ENCODE measurements at regions not wholly inside any gene's neighbourhood (a gene's known extent, or its start where the extent isn't known, plus 50 kb on each side); places are given as distances from the start of the nearest gene placed in this dataset.

DNA sequence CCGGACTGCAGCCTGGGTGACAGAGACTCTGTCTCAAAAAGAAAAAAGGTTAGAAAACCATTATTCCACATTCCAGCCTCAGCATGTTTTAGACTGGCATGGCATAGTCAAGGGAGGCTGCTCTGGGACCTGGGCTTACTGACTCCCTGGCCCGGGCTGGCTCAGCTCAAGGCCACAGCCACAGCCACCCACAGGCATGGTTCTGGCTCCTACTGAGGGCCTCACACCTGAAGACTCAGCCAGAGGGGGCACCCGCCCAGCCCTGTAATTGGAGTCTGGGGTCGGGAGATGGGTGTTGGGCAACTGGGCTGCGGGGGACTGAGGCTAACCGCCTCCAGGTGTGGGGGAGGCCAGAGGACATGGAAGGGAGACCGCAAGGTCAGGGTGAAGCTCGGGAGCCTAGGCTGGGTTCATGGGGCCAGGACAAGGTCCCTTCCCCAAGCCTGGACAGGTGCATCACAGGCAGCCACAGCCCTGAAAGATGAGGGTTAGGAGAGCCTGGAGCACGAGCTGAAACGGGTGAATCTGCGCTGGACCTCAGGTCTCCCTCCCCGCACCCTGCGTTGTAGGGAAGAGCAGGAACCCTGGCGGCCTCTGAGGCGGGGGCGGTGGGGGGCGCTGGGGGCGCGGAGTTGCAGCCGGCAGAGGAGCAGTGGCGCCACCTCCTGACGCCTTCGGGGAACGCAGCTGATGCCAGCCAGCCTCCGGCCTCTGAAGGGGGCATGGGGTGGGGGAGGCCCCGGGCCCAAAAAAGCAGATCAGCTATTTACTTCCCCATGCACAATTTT lies 67.7 kb upstream of the SRSF6 start:
- POLR2A ChIA-PET: interaction anchor here (0.6 to 0.7 kb wide), 2 partner anchors 10 to 13 kb away, joined by 3 to 4 read pairs; no protein-coding TSS in a partner anchor
- Histone ChIP-seq H3K9me1 (ENCODE audit: control insufficient read depth, insufficient read depth, low read length) (no peaks in the 10 kb centered on the region), H3K36me3 (ENCODE audit: control insufficient read depth, insufficient read depth, low read length) (no peaks in the 10 kb centered on the region), H4K20me1 (replicated peaks; ENCODE audit: control insufficient read depth, insufficient read depth, low read length) (0 out of 2 replicates have a peak, but pooled peaks cover 4% of the 10 kb centered on the region), H3K4me3 (no peak overlapping the region), H3K79me2 (ENCODE audit: control insufficient read depth, insufficient read depth, low read length) (no peaks in the 10 kb centered on the region), H3K9ac (ENCODE audit: insufficient read depth in 1 of 2, low read depth in 2 of 2, low read length in 2 of 2) (0 out of 4 replicates have a peak overlapping the region, but pooled peaks of 1 of the 2 experiments have one; percentile 35), H3K27me3 (ENCODE audit: control insufficient read depth in 2 of 2, insufficient read depth in 2 of 2, low read length in 2 of 2) (peaks cover 3 to 16% of the 10 kb centered on the region in 2 experiments; a peak in 4 of 5 replicates), H2AFZ (ENCODE audit: low read depth, low read length) (no peak overlapping the region), H3K27ac (ENCODE audit: extremely low read depth, low read depth, low read length) (no peak overlapping the region), H3K9me3 (replicated peaks; ENCODE audit: control insufficient read depth, insufficient read depth, low read depth, low read length) (no peaks in the 10 kb centered on the region), H3K4me2 (ENCODE audit: insufficient read depth, low read length) (no peak overlapping the region), H3K4me1 (replicated peaks in 1 of 2; ENCODE audit: control insufficient read depth in 2 of 2, insufficient read depth in 2 of 2, low read length in 2 of 2) (peaks cover 0 to 7% of the 10 kb centered on the region in 2 experiments; a peak in 2 of 5 replicates)
- ATAC-seq: peak; percentile 89
- CTCF ChIA-PET (ENCODE audit: low intra/inter-chr PET ratio): interaction anchor here (0.7 kb wide), 1 partner anchor 202 kb away, joined by 5 read pairs; no protein-coding TSS in a partner anchor
- intact Hi-C loops (cut with micrococcal nuclease): no loop called here
- no peak for FAIRE-seq
- DNase-seq (ENCODE audit: extremely low read depth in 1 of 4, low spot score in 3 of 4): peak; percentile 21 to 73 (median 60)
- WGBS (ENCODE audit: insufficient coverage, low coverage, missing lambda C conversion rate): 4% methylated on average over 17 of the region's 26 CpGs
- BruUV-seq (replicated peaks): no TSS peak
- in situ Hi-C loops (cut with MboI): no loop called here
- TF ChIP-seq EGR1 (conservative IDR thresholded peaks at IDR 0.05) (peak; percentile 62), SMC3 (conservative IDR thresholded peaks at IDR 0.05; ENCODE audit: insufficient read depth, low read depth, low read length) (peak; percentile 49; the same call in 1 of the 2 replicates), RCOR1 (IDR thresholded peaks at IDR 0.05; ENCODE audit: borderline replicate concordance in 1 of 2, low read depth in 2 of 2, low read length in 2 of 2) (no peak), ARHGAP35 (IDR thresholded peaks at IDR 0.05; ENCODE audit: partially characterized antibody) (no peak)
- TF ChIP-seq, protein P1, sequence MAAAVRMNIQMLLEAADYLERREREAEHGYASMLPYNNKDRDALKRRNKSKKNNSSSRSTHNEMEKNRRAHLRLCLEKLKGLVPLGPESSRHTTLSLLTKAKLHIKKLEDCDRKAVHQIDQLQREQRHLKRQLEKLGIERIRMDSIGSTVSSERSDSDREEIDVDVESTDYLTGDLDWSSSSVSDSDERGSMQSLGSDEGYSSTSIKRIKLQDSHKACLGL (CRISPR knock-in tag; IDR thresholded peaks at IDR 0.05; ENCODE audit: borderline replicate concordance, poor library complexity, severe bottlenecking): no peak
- TF ChIP-seq, protein P2, sequence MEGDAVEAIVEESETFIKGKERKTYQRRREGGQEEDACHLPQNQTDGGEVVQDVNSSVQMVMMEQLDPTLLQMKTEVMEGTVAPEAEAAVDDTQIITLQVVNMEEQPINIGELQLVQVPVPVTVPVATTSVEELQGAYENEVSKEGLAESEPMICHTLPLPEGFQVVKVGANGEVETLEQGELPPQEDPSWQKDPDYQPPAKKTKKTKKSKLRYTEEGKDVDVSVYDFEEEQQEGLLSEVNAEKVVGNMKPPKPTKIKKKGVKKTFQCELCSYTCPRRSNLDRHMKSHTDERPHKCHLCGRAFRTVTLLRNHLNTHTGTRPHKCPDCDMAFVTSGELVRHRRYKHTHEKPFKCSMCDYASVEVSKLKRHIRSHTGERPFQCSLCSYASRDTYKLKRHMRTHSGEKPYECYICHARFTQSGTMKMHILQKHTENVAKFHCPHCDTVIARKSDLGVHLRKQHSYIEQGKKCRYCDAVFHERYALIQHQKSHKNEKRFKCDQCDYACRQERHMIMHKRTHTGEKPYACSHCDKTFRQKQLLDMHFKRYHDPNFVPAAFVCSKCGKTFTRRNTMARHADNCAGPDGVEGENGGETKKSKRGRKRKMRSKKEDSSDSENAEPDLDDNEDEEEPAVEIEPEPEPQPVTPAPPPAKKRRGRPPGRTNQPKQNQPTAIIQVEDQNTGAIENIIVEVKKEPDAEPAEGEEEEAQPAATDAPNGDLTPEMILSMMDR (IDR thresholded peaks at IDR 0.05 in 2 of 3, conservative IDR thresholded peaks at IDR 0.05 in 1 of 3; ENCODE audit: insufficient read depth in 2 of 3, low read depth in 1 of 3, low read length in 3 of 3): peak; percentile 44 to 67 (median 50); a peak in 5 of 6 replicates
- TF ChIP-seq, protein P3, sequence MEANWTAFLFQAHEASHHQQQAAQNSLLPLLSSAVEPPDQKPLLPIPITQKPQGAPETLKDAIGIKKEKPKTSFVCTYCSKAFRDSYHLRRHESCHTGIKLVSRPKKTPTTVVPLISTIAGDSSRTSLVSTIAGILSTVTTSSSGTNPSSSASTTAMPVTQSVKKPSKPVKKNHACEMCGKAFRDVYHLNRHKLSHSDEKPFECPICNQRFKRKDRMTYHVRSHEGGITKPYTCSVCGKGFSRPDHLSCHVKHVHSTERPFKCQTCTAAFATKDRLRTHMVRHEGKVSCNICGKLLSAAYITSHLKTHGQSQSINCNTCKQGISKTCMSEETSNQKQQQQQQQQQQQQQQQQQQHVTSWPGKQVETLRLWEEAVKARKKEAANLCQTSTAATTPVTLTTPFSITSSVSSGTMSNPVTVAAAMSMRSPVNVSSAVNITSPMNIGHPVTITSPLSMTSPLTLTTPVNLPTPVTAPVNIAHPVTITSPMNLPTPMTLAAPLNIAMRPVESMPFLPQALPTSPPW (CRISPR knock-in tag; IDR thresholded peaks at IDR 0.05): peak; percentile 31; the same call in 1 of the 2 replicates
- TF ChIP-seq, protein P4, sequence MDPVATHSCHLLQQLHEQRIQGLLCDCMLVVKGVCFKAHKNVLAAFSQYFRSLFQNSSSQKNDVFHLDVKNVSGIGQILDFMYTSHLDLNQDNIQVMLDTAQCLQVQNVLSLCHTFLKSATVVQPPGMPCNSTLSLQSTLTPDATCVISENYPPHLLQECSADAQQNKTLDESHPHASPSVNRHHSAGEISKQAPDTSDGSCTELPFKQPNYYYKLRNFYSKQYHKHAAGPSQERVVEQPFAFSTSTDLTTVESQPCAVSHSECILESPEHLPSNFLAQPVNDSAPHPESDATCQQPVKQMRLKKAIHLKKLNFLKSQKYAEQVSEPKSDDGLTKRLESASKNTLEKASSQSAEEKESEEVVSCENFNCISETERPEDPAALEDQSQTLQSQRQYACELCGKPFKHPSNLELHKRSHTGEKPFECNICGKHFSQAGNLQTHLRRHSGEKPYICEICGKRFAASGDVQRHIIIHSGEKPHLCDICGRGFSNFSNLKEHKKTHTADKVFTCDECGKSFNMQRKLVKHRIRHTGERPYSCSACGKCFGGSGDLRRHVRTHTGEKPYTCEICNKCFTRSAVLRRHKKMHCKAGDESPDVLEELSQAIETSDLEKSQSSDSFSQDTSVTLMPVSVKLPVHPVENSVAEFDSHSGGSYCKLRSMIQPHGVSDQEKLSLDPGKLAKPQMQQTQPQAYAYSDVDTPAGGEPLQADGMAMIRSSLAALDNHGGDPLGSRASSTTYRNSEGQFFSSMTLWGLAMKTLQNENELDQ (CRISPR knock-in tag; IDR thresholded peaks at IDR 0.05; ENCODE audit: borderline replicate concordance): no peak
- TF ChIP-seq, protein P5, sequence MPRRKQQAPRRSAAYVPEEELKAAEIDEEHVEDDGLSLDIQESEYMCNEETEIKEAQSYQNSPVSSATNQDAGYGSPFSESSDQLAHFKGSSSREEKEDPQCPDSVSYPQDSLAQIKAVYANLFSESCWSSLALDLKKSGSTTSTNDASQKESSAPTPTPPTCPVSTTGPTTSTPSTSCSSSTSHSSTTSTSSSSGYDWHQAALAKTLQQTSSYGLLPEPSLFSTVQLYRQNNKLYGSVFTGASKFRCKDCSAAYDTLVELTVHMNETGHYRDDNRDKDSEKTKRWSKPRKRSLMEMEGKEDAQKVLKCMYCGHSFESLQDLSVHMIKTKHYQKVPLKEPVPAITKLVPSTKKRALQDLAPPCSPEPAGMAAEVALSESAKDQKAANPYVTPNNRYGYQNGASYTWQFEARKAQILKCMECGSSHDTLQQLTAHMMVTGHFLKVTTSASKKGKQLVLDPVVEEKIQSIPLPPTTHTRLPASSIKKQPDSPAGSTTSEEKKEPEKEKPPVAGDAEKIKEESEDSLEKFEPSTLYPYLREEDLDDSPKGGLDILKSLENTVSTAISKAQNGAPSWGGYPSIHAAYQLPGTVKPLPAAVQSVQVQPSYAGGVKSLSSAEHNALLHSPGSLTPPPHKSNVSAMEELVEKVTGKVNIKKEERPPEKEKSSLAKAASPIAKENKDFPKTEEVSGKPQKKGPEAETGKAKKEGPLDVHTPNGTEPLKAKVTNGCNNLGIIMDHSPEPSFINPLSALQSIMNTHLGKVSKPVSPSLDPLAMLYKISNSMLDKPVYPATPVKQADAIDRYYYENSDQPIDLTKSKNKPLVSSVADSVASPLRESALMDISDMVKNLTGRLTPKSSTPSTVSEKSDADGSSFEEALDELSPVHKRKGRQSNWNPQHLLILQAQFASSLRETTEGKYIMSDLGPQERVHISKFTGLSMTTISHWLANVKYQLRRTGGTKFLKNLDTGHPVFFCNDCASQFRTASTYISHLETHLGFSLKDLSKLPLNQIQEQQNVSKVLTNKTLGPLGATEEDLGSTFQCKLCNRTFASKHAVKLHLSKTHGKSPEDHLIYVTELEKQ (CRISPR knock-in tag; IDR thresholded peaks at IDR 0.05): no peak
